ENCODE measurements at regions not wholly inside any gene's neighbourhood (a gene's known extent, or its start where the extent isn't known, plus 50 kb on each side); places are given as distances from the start of the nearest gene placed in this dataset.

GRCh38 chr5:56426693-56427092, 193.6 kb upstream of the ANKRD55 start:
- no peak for DNase-seq (ENCODE audit: low read depth)
- no peak overlapping the region for H3K4me3 ChIP-seq (ENCODE audit: low read depth, low read length)
- TF ChIP-seq, protein P1, sequence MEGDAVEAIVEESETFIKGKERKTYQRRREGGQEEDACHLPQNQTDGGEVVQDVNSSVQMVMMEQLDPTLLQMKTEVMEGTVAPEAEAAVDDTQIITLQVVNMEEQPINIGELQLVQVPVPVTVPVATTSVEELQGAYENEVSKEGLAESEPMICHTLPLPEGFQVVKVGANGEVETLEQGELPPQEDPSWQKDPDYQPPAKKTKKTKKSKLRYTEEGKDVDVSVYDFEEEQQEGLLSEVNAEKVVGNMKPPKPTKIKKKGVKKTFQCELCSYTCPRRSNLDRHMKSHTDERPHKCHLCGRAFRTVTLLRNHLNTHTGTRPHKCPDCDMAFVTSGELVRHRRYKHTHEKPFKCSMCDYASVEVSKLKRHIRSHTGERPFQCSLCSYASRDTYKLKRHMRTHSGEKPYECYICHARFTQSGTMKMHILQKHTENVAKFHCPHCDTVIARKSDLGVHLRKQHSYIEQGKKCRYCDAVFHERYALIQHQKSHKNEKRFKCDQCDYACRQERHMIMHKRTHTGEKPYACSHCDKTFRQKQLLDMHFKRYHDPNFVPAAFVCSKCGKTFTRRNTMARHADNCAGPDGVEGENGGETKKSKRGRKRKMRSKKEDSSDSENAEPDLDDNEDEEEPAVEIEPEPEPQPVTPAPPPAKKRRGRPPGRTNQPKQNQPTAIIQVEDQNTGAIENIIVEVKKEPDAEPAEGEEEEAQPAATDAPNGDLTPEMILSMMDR (IDR thresholded peaks at IDR 0.05; ENCODE audit: low read depth, low read length) = no peak

DNA sequence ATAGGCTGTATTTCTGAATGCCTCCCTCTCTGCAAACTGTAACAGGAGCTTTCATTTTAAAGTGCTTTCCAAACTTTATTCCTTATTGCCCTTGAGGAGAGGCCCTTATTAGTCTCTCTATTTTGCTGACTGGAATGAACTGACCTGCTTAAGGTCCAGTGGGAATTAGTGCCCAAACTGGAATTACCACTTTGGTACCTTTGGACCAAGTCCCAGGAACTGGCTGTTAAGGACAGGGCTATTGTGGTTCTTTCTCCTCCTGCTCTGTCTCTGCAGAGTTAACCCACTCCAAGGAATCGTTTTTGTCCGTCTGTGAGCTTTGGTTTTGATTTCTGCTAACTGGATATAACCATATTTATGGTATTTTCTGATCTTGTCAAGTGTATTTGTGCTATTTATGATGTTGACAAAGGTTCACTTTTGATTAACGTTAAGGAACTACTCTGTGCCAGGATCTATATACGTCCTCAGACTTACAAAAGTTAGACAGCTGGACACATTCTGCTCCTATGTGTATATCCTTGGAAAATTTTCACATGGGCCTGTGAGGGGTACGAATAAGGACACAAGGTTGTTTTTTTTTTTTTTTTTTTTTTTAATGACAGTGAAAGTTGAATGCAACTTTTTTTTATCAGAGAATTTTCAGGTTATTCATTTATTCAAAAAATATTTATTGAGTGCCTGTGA, 189.1 kb upstream of the ANKRD55 start:
- no peak overlapping the region for H3K4me3 ChIP-seq (ENCODE audit: low read depth, low read length)
- TF ChIP-seq, protein P1 (IDR thresholded peaks at IDR 0.05; ENCODE audit: low read depth, low read length) = no peak
- TF ChIP-seq, protein P2, sequence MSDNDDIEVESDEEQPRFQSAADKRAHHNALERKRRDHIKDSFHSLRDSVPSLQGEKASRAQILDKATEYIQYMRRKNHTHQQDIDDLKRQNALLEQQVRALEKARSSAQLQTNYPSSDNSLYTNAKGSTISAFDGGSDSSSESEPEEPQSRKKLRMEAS (IDR thresholded peaks at IDR 0.05; ENCODE audit: low read depth, low read length) = no peak
- TF ChIP-seq MYC (IDR thresholded peaks at IDR 0.05; ENCODE audit: low read depth, low read length) = no peak
- no peak for TF ChIP-seq POLR2A (IDR thresholded peaks at IDR 0.05; ENCODE audit: extremely low read depth, insufficient read length)
- DNase-seq (ENCODE audit: low read depth) = no peak

- no peak overlapping the region for H3K4me3 ChIP-seq (ENCODE audit: low read depth, low read length)
- TF ChIP-seq, protein P1 (IDR thresholded peaks at IDR 0.05; ENCODE audit: low read depth, low read length) = no peak
- TF ChIP-seq MYC (IDR thresholded peaks at IDR 0.05; ENCODE audit: low read depth, low read length) = no peak
- TF ChIP-seq POLR2A (IDR thresholded peaks at IDR 0.05; ENCODE audit: extremely low read depth, insufficient read length) = no peak
- TF ChIP-seq, protein P2 (IDR thresholded peaks at IDR 0.05; ENCODE audit: low read depth, low read length) = no peak
- DNase-seq (ENCODE audit: low read depth) = no peak
Observed at GRCh38 chr5:56421246-56422075, 188.3 kb upstream of the ANKRD55 start.

- DNase-seq (ENCODE audit: low read depth) = no peak
- TF ChIP-seq, protein P1 (IDR thresholded peaks at IDR 0.05; ENCODE audit: low read depth, low read length) = no peak
- H3K4me3 ChIP-seq (ENCODE audit: low read depth, low read length) = no peak overlapping the region
Observed at GRCh38 chr5:56420323-56420722, 187.2 kb upstream of the ANKRD55 start.

GRCh38 chr5:56419667-56420066, 186.5 kb upstream of the ANKRD55 start:
- DNase-seq (ENCODE audit: low read depth) = no peak
- H3K4me3 ChIP-seq (ENCODE audit: low read depth, low read length) = no peak overlapping the region
- TF ChIP-seq, protein P1 (IDR thresholded peaks at IDR 0.05; ENCODE audit: low read depth, low read length) = no peak
- TF ChIP-seq POLR2A (IDR thresholded peaks at IDR 0.05; ENCODE audit: extremely low read depth, insufficient read length) = no peak
- TF ChIP-seq, protein P2 (IDR thresholded peaks at IDR 0.05; ENCODE audit: low read depth, low read length) = no peak
- no peak for TF ChIP-seq MYC (IDR thresholded peaks at IDR 0.05; ENCODE audit: low read depth, low read length)
